BE2C (cell line): ENCODE measurements at regions not wholly inside any gene's neighbourhood (a gene's known extent, or its start where the extent isn't known, plus 50 kb on each side); places are given as distances from the start of the nearest gene placed in this dataset.

Experiments
- DNase-seq: peaks from one replicate; pipeline ENCODE4 v3.0.0-alpha.2; 2020
- H3K27me3 ChIP-seq: fragments of 250-450 bp; sonication (Bioruptor Pico); 2 replicates; pipeline ENCODE4 v1.5.1; 2020; ENCODE audit warnings: mild to moderate bottlenecking
- H3K36me3 ChIP-seq: fragments of 250-450 bp; sonication (Bioruptor Pico); 2 replicates; pipeline ENCODE4 v1.5.1; 2020; ENCODE audit warnings: mild to moderate bottlenecking
- H3K4me1 ChIP-seq: fragments of 250-450 bp; sonication (Bioruptor Pico); 2 replicates; pipeline ENCODE4 v1.5.1; 2020
- H3K4me3 ChIP-seq: 2 replicates; pipeline ENCODE4 v1.5.1; 2011; ENCODE audit warnings: low read depth, low read length
- H3K9me3 ChIP-seq: fragments of 250-450 bp; sonication (Bioruptor Pico); 2 replicates; pipeline ENCODE4 v1.5.1; 2020
- TF ChIP-seq, protein P1 (sequence below): IDR thresholded peaks from 2 replicates; pipeline ENCODE4 v1.5.1; 2012; ENCODE audit warnings: mild to moderate bottlenecking, low read depth, low read length

DNA sequence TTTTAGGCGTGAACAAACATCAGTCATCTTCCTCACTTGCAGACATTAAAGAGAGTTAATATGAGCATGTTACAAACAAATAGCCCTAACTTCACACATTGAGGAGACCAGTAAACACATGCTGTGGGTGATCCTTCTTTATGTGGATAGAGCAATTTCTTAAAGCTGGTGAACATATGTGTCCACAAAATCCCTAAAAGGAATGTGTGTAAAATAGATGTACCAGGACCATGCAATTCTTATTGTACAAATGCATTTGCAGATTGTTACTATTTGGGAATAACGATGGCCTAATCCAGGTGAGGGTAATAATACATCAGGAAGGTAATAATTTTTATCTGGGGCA is 228.9 kb downstream of the ALDH8A1 start:
- Histone ChIP-seq H3K36me3 (no peaks in the 10 kb centered on the region), H3K4me3 (no peak overlapping the region), H3K27me3 (no peaks in the 10 kb centered on the region), H3K9me3 (no peaks in the 10 kb centered on the region), H3K4me1 (peaks cover 42% of the 10 kb centered on the region)
- DNase-seq, result no peak
- TF ChIP-seq, protein P1, sequence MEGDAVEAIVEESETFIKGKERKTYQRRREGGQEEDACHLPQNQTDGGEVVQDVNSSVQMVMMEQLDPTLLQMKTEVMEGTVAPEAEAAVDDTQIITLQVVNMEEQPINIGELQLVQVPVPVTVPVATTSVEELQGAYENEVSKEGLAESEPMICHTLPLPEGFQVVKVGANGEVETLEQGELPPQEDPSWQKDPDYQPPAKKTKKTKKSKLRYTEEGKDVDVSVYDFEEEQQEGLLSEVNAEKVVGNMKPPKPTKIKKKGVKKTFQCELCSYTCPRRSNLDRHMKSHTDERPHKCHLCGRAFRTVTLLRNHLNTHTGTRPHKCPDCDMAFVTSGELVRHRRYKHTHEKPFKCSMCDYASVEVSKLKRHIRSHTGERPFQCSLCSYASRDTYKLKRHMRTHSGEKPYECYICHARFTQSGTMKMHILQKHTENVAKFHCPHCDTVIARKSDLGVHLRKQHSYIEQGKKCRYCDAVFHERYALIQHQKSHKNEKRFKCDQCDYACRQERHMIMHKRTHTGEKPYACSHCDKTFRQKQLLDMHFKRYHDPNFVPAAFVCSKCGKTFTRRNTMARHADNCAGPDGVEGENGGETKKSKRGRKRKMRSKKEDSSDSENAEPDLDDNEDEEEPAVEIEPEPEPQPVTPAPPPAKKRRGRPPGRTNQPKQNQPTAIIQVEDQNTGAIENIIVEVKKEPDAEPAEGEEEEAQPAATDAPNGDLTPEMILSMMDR, result no peak

DNA sequence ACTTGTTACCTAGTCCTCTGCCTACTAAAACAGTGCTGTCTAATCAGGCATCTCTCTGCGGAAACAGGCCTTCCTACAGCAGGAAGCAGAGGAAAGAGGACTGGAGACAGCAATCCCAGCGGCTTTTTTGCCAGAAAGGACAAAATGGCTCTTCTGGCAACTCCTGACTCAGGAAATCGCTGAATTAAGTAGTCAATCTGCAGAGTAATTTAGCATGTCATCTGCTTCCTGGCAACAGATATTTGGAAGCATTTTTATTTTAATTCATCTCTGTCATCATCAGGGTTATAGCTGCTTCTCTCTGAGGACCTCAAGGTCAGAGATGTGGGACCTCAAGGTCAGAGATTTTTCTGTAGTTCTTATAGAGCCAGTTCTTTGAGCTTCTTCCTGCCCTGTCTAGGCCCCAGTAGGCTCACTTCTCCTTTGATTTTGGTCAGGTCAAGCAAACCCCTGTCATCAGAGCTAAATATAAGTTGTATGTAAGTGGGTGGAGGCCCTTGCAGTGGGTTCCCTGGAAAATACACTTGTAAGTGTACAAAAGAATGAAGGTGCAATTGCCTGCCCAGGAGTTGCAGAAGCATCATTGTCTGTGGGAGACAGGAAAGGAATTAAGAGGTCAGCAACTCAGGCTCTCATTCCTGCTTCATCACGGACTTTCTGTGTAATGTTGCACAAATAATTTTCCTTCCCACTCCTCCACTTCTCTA is 229.4 kb downstream of the ALDH8A1 start:
- H3K4me1 ChIP-seq, result peaks cover 42% of the 10 kb centered on the region
- H3K27me3 ChIP-seq, result no peaks in the 10 kb centered on the region
- no peaks in the 10 kb centered on the region for H3K9me3 ChIP-seq
- H3K4me3 ChIP-seq, result no peak overlapping the region
- DNase-seq, result peak; percentile 81
- TF ChIP-seq, protein P1, result no peak
- H3K36me3 ChIP-seq, result no peaks in the 10 kb centered on the region

DNA sequence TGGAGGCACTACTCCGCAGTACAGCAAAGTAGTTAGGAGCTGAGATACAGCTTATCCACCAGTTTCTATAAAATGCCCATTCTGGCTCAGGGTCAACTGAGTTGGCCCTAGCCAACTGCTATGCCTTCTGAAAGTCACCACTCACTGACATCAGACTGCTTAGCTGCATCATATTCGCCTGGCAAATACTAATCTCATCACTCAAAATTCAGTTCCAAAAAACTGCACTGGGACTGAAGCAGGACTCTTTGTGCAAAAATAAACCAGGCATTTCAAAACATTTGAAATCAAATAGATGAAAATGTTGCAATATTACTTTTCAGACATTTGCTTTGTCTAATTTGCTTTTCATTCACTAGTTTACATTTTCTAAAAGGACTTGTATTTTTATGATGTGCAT is 230.0 kb downstream of the ALDH8A1 start:
- Histone ChIP-seq H3K9me3 (no peaks in the 10 kb centered on the region), H3K36me3 (no peaks in the 10 kb centered on the region), H3K4me3 (no peak overlapping the region; the same call in 1 of the 2 replicates), H3K27me3 (no peaks in the 10 kb centered on the region), H3K4me1 (peaks cover 42% of the 10 kb centered on the region)
- peak; percentile 51 for DNase-seq
- TF ChIP-seq, protein P1, result no peak

DNA sequence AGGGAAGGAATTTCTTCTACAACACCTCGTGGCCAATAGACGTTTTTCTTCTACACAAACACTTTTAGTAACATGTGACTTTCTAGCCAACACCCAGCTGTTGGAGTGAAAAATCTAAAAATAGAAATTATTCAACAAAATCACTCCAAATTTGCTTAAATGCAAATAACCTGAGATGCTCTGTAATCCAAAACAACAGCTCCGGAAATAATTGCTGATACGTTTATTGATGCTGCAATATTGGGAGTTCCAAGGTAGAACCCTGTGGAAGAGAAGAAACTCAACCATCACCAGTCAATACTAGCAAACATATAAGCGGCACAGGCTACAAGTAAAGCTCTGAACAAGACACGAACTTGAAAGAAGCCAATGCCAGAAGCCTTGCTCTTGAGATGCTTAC is 230.6 kb downstream of the ALDH8A1 start:
- H3K27me3 ChIP-seq, result no peaks in the 10 kb centered on the region
- H3K4me3 ChIP-seq, result peak overlapping the region; percentile 2
- H3K4me1 ChIP-seq, result peaks cover 42% of the 10 kb centered on the region
- peak; percentile 14 for DNase-seq
- TF ChIP-seq, protein P1, result no peak
- no peaks in the 10 kb centered on the region for H3K36me3 ChIP-seq
- H3K9me3 ChIP-seq, result no peaks in the 10 kb centered on the region

DNA sequence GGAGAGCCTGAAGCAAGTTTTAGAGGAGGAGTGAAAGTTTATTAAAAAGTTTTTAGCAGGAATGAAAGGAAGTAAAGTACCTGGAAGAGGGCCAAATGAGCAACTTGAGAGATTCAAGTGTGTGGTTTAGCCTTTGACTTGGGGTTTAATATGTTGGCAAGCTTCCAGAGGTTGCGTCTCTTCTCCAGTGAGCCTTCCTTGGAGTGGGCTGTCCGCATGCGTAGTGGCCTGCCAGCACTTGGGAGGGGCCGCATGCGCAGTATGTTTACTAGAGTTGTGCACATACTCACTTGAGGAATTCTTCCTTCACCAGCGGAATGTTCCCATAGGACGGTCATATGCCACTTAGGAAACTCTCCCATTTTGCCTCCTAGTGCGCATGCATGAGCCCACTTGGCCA is 235.2 kb downstream of the ALDH8A1 start:
- Histone ChIP-seq H3K27me3 (no peaks in the 10 kb centered on the region), H3K4me3 (no peak overlapping the region), H3K9me3 (no peaks in the 10 kb centered on the region), H3K36me3 (no peaks in the 10 kb centered on the region), H3K4me1 (peaks cover 13% of the 10 kb centered on the region)
- TF ChIP-seq, protein P1, result no peak
- DNase-seq, result no peak

DNA sequence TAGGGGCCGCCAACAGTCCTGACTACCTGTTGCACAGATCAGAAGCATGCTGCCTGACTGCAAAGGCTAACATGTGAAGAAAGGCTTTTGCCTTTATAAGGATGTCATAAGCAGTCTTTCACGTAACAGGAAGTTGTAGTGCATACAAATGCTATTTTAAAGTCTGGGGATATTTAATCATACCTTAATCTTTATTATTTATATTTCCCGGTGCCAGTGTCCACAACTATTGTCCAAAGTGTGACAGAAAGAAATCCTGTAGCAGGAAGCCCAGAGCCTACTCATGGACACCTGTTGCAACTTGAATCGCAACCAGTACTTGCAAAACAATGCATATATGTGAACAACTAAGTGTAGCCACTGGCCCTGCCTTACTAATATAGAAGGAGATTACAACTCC is 235.8 kb downstream of the ALDH8A1 start:
- no peak for DNase-seq
- no peaks in the 10 kb centered on the region for H3K9me3 ChIP-seq
- no peaks in the 10 kb centered on the region for H3K36me3 ChIP-seq
- no peak overlapping the region for H3K4me3 ChIP-seq
- no peaks in the 10 kb centered on the region for H3K27me3 ChIP-seq
- TF ChIP-seq, protein P1, result no peak
- H3K4me1 ChIP-seq, result peaks cover 7% of the 10 kb centered on the region
